GM21723 (cell line): ENCODE measurements at regions not wholly inside any gene's neighbourhood (a gene's known extent, or its start where the extent isn't known, plus 50 kb on each side); places are given as distances from the start of the nearest gene placed in this dataset.
"Not testable (repeated sequence)": the region's sequence is repeated elsewhere in the genome, so short reads cannot be mapped to it uniquely, and the experiment has no call there.

Experiments
- ATAC-seq: cut with Tn5 transposase; IDR thresholded peaks from one replicate; pipeline ENCODE4 v1.9.1; 2021; ENCODE audit warnings: mild to moderate bottlenecking, moderate library complexity; ENCODE audit not compliant: unreplicated experiment

DNA sequence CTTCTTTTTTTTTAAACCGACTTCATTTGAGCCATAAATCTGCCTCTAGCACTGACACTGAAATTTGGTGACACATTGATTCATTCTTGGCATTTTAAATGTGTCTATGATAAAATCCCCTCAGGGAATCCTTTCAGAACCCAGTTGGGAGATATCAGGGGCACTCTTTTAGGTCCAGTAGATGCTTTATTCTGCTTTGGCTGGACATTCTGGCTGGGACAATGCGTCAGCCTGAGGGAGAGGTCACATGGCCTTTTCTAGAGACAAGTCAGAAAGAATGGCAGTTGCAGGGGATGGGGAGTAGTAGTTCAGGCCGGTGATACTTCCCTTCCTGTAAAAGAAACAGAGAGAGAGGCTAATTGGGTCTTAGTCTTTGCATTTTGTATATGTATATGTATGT is 63.1 kb downstream of the TRIM43 start:
- ATAC-seq, result not testable (repeated sequence)

- ATAC-seq, result not testable (repeated sequence)
These were observed 64.8 kb downstream of the TRIM43 start for GRCh38 chr2:95656553-95656952.

DNA sequence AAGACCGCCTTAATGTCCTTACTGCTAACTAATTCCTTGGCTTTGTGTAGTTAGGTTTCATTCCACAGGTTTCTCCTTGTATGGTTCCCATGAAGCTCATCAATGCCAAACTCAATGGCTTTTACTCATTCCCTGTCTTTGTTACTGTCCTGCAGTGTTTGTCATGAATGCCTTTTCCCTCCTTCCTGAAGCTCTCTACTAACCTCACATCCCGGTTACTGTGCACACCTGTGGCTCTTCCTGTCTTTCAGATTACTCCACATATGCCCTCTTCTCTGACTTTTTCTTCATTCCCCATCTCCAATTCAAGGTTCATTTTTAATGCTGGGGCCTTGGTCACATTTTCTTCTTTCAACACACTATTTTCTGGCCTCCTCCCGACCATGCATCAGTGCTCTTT is 66.1 kb downstream of the TRIM43 start:
- ATAC-seq, result not testable (repeated sequence)

DNA sequence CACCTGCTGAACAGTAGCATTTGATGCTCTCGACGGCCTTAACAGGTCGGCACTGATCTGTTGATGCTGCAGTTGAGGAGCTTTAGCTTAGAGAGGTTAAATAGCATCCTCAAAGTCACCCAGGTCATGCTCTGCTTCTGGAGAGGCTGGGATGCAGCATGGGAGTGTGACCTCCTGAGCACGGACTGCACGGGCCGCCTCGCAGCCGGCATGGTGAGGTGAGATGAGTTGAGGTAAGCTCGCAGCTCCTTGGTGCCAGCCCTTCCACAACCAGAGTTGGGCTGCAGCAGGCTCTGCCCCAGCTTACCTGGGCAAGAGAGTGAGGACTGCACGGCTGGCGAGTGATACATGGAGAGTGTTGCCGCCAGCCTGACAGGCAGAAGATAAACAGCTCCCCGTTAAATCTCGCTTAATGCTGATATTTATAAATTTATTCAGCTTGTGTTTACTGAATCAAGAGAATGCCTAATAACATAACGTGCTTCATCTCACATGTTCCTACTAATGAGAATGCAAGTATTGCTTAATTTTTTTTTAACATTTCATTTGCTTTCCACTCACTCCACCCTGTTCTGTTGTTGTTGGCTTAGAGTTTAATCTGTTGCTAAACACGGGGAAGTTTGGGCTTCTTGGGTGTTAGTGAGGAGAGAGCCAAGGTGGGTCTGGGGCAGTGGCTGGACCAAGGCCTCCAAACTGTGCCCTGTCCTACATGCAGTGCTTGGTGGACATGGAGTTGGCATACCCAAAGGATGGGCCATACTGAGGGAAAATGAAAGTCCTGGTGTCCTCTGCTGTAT is 69.2 kb downstream of the TRIM43 start:
- ATAC-seq, result not testable (repeated sequence)

GRCh38 chr2:95663471-95664441 is 72.0 kb downstream of the TRIM43 start:
- ATAC-seq, result not testable (repeated sequence)

DNA sequence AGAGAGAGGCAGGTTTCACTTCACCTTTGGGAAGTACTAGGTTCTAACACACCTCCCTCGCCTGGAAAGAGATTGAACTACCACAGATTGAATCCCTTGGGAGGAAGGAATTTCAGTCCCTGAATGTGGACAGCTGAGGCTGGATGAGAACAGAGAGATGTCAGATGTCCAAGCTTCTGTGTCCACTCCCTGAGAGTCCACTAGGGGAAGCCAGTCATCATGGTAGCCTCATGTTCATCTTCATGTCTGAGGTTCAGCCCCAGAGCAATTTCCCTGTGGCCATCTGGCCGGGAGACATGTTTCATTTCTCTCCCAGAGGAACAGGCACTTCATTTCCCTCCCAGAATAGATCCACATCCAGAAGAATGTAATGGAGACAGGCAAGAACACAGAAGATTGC is 74.8 kb downstream of the TRIM43 start:
- ATAC-seq, result not testable (repeated sequence)

DNA sequence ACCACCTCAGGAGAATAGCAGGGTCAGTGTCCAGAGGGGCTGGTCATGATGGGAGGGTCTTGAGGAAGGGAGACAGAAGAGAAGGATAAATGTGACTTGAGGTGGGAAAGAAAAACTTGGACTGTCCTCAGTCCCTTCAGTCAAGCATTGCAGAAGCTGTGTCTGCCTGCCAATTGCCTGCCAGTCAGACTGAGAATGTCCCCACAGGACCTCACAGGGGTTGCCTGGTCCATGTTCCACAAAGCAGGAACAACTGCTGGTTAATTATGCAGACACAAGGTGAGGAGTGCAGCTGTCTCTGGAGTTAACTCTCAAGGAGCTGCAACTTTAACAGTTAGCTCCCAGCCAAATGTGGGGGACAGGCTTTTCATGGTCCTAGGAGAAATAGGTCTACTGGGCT is 75.7 kb downstream of the TRIM43 start:
- ATAC-seq, result no peak

GRCh38 chr2:95668934-95669333 is 77.1 kb downstream of the TRIM43 start:
- ATAC-seq, result not testable (repeated sequence)

DNA sequence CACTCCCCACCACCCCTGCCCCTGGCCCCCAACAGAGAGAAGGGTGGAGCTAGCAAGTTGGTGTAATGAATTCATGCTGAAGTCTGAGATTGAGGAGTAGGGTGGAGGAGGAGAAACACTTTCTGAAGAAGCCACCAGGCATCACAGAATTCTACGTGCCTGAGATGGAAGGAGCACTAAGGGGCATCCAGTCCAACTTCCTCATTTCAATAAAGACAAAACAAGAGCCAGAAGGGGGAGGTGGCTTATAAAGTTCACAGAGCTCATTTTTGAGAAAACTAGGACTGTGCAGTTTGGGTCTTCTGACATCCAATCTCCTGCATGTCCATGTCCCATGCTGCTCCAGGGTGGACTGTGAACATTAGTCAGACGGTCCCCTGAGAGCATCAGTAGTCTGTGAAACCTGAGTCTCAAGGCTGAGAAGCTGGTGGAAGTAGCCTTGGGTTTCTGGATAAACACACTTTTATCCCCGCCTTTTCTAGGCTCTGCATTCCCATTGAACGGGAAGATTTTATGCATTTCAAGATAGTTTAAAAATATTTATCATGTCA is 77.7 kb downstream of the TRIM43 start:
- ATAC-seq, result no peak

DNA sequence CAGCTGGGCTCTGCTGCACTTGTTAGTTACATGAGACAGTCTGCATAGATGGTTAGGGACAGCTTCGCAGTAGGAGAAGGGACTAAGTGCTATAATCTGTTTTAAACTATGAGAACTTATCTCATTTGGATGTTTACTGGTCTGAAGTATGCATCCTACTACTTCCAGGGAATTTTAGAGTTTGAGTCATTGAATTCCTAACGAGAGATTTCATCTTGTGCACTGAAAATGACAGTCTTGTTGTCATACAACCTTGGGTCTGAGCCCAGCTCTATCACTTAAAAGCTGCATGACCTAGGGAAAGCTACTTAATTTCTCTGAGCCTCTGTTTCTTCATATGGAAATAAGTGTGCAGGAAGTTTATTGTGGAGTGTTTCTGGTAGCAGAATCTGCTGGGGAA is 78.4 kb downstream of the TRIM43 start:
- no peak for ATAC-seq

DNA sequence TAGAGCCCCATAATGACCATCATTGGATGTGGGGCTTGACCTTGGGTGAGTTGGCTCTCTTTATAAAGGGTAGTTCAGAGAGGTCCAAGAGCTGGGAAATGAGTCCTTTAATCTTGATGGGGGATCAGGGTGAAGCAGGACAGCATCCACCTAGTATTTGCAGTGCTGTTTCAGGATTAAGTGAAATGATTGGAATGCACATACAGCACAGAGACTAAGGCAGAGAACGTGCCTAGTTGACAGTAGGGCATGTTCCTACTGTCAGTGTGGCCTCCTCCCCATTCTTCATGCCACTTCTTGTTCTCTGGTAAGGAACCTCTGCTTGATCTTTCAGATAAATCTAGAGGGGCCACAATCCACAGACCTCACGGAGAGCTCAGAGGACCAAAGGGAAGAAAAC is 78.9 kb downstream of the TRIM43 start:
- ATAC-seq, result no peak

DNA sequence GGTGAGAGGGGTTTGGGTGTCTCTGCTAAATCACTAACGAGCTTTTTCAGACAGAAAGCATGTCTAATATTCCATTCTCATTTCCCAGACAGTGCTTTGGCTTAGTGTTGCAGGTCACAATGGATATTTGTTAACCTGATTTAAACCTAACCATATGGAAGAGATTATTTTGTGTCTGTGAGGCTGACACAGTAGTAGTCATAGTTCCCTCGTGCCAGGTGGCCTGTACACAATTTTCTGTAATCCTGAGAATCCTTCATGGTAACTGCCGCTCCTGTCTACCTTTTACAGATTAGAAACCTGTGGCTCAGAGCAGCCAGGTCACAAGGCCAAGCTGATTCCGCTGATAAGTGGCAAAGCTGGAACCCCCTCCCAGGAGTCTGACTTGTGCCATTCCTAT is 79.4 kb downstream of the TRIM43 start:
- ATAC-seq, result not testable (repeated sequence)

DNA sequence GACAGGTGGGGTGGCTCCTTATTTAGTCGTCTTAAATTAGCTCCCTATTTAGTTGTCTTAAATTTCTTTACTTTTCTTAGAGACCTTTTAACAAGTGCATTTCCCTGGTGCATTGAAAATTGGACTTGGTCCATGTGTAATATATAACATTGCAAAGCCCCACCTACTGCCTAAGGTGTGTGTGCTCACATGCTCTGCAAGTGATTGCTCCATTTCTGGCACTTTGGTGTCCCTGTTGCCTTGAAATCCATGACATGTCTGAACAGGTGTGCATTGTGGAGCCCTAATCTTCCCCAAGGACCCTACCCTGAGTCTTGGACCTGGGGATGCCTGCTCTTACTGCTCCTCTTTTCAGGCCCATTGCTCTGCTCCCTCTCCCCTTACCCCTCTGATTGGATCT is 80.2 kb downstream of the TRIM43 start:
- ATAC-seq, result not testable (repeated sequence)

GRCh38 chr2:95672500-95672899 is 80.7 kb downstream of the TRIM43 start:
- not testable (repeated sequence) for ATAC-seq

DNA sequence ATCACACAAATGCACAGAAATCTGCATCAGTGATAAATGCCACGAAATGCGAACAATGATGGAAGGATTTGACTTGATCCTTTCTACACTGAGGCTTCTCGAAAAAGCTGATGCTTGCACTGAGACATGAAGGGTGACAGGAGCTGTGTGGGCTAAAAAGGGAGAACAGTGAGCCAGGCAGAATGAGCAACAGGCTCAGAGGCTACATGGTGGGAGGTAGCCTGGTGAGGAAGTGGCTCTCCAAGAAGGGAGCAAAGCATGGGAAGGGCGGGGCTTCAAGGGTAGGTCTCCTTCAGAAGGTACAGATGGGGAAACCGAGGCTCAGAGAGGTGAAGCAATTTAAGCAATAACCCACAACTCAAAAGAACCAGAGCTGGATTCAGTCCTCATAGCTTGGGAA is 82.4 kb downstream of the TRIM43 start:
- no peak for ATAC-seq

GRCh38 chr2:95676573-95676972 is 84.8 kb downstream of the TRIM43 start:
- ATAC-seq, result not testable (repeated sequence)

- ATAC-seq, result no peak
These were observed 85.5 kb downstream of the TRIM43 start for GRCh38 chr2:95677346-95677745.

- not testable (repeated sequence) for ATAC-seq
These were observed 86.0 kb downstream of the TRIM43 start for GRCh38 chr2:95677833-95678232.

DNA sequence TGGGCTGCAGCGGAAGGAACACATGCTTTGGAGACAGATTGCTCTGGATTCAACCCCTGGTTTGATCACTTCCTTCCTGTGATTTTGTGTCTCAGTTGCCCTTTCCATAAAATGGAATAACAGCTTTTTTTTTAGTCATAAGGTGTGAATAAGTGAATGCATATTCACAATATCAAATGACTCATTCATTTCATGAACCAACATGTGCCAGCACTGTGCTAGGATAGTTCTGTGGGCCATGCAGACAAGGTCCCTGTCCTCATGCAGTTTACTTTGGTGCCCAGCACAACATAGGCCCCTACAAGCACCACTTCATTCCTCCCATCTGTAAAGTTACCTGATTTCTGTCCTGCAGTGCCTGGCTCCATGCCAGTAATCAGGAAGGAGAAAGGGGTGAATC is 89.4 kb downstream of the TRIM43 start:
- ATAC-seq, result not testable (repeated sequence)

DNA sequence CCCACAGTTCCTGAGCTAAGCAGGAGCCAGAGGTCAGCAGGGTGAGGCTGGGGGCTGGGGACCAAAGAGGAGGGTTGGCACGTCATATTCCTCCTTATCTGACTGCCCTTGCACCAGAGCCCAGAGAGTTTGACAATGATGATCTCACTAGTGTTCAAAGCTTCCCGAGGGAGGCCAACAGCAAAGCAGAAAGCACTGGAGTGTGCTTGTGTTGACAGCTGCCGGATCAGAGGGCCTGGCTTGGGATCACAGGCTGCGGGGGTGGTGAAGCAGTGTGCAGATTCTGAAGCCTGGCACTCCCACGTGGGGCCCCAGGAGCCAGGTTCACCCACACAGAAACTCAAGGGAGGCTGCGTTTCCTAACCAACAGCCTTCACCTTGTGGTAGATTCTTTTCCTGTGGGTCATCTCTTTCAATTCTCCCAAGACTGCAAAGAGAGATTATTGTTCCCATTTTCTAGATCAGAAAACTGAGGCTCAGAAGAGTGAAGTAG is 89.8 kb downstream of the TRIM43 start:
- not testable (repeated sequence) for ATAC-seq

GRCh38 chr2:95682889-95683517 is 91.2 kb downstream of the TRIM43 start:
- not testable (repeated sequence) for ATAC-seq
